Panc1 (cell line): ENCODE measurements at regions not wholly inside any gene's neighbourhood (a gene's known extent, or its start where the extent isn't known, plus 50 kb on each side); places are given as distances from the start of the nearest gene placed in this dataset.

Experiments
- CTCF ChIP-seq: fragments of 450-650 bp; IDR thresholded peaks from 2 replicates; pipeline ENCODE4 v1.5.1; 2017; ENCODE audit warnings: mild to moderate bottlenecking
- POLR2AphosphoS5 ChIP-seq: IDR thresholded peaks from 2 replicates; pipeline ENCODE4 v1.6.1; 2012; ENCODE audit warnings: mild to moderate bottlenecking, low read depth, low read length, moderate library complexity
- REST ChIP-seq, 2 experiments: IDR thresholded peaks; 2 replicates each; pipeline ENCODE4 v1.6.1; 2011 to 2012; ENCODE audit warnings: low read depth in 2 of 2, control low read depth in 1 of 2, low read length in 1 of 2, mild to moderate bottlenecking in 1 of 2, moderate library complexity in 1 of 2; ENCODE audit not compliant: insufficient read depth in 1 of 2
- TCF7L2 ChIP-seq: IDR thresholded peaks from 2 replicates; pipeline ENCODE4 v1.6.1; 2011; ENCODE audit warnings: mild to moderate bottlenecking, low read depth, low read length, inconsistent platforms

DNA sequence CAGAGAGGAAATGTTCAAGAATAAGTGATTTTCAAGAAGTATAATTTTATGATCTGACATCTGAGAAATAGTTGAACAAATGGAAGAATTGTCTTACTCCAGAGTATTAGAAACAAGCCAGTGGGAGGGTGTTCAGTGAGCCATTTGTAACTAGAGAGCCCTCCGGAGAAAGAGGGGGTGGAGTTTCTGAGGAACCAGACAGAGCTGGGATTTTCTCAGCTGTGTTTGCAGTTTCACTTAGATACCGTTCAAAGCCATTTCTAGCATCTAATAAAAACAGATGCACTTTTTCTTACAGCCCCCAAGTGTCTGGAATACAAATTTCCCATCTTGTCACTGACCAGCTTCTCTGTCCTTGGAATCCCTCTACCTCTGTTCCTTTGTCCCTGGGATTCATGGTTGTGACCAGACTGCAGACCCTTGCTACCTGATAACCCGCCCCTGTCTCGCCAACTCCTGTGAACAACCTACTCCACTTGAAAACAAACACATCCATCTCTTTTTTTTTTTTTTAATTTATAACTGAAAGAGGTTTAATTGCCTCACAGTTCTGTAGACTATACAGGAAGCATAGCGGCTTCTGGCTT lies 132.8 kb upstream of the KLF3 start:
- TF ChIP-seq CTCF, result no peak
- no peak for TF ChIP-seq POLR2AphosphoS5
- no peak for TF ChIP-seq TCF7L2
- no peak for TF ChIP-seq REST (IDR thresholded peaks at IDR 0.05; ENCODE audit: insufficient read depth in 1 of 2, low read depth in 2 of 2, low read length in 1 of 2)
